Smooth muscle cell (in vitro differentiated cells): ENCODE measurements at regions not wholly inside any gene's neighbourhood (a gene's known extent, or its start where the extent isn't known, plus 50 kb on each side); places are given as distances from the start of the nearest gene placed in this dataset.

ENCODE experiments used
- DNase-seq: peaks from one replicate; lab custom pipeline; 2025; ENCODE audit not compliant: unreplicated experiment; lab: John Stamatoyannopoulos, UW
- H2AFZ ChIP-seq: fragments of 200-600 bp; sonication (generic); 2 replicates; pipeline ENCODE4 v1.6.0; 2016; ENCODE audit warnings: antibody characterized with exemption, low read depth, mild to moderate bottlenecking
- H3F3A ChIP-seq: fragments of 200-600 bp; sonication (generic); 2 replicates; pipeline ENCODE4 v1.6.0; 2017; ENCODE audit warnings: antibody characterized with exemption, low read depth
- H3K27ac ChIP-seq: fragments of 200-600 bp; sonication (generic); 2 replicates; pipeline ENCODE4 v1.5.1; 2016; ENCODE audit warnings: low read depth, mild to moderate bottlenecking
- H3K27me3 ChIP-seq: fragments of 200-600 bp; sonication (generic); 2 replicates; pipeline ENCODE4 v1.6.1; 2016; ENCODE audit warnings: low read depth, mild to moderate bottlenecking
- H3K36me3 ChIP-seq: fragments of 200-600 bp; sonication (generic); 2 replicates; pipeline ENCODE4 v1.5.1; 2016; ENCODE audit warnings: low read depth
- H3K4me1 ChIP-seq: fragments of 200-600 bp; sonication (generic); 2 replicates; pipeline ENCODE4 v1.5.1; 2016; ENCODE audit warnings: low read depth
- H3K4me2 ChIP-seq: fragments of 200-600 bp; sonication (generic); 2 replicates; pipeline ENCODE4 v1.6.0; 2016; ENCODE audit warnings: mild to moderate bottlenecking
- H3K4me3 ChIP-seq: fragments of 200-600 bp; sonication (generic); 2 replicates; pipeline ENCODE4 v1.5.1; 2016; ENCODE audit warnings: mild to moderate bottlenecking
- H3K79me2 ChIP-seq: fragments of 200-600 bp; sonication (generic); 2 replicates; pipeline ENCODE4 v1.6.0; 2016; ENCODE audit warnings: low read depth, mild to moderate bottlenecking
- H3K9ac ChIP-seq: fragments of 200-600 bp; sonication (generic); 2 replicates; pipeline ENCODE4 v1.6.0; 2016; ENCODE audit warnings: low read depth
- H3K9me3 ChIP-seq: fragments of 200-600 bp; sonication (generic); replicated peaks from 2 replicates; pipeline ENCODE4 v1.5.1; 2016; ENCODE audit warnings: low read depth
- H4K20me1 ChIP-seq: fragments of 200-600 bp; sonication (generic); 2 replicates; pipeline ENCODE4 v1.6.0; 2016; ENCODE audit warnings: low read depth
- WGBS: methylation state at CpG from one replicate; pipeline ENCODE4 v1.1.7; 2016; ENCODE audit warnings: low lambda C conversion rate; 5-methylcytosine and 5-hydroxymethylcytosine counted together
- TF ChIP-seq, protein P1 (sequence below): fragments of 200-600 bp; sonication (generic); IDR thresholded peaks from 2 replicates; pipeline ENCODE4 v1.5.1; 2017; ENCODE audit warnings: borderline replicate concordance, mild to moderate bottlenecking, antibody characterized with exemption; ENCODE audit not compliant: insufficient read depth, poor library complexity, severe bottlenecking

DNA sequence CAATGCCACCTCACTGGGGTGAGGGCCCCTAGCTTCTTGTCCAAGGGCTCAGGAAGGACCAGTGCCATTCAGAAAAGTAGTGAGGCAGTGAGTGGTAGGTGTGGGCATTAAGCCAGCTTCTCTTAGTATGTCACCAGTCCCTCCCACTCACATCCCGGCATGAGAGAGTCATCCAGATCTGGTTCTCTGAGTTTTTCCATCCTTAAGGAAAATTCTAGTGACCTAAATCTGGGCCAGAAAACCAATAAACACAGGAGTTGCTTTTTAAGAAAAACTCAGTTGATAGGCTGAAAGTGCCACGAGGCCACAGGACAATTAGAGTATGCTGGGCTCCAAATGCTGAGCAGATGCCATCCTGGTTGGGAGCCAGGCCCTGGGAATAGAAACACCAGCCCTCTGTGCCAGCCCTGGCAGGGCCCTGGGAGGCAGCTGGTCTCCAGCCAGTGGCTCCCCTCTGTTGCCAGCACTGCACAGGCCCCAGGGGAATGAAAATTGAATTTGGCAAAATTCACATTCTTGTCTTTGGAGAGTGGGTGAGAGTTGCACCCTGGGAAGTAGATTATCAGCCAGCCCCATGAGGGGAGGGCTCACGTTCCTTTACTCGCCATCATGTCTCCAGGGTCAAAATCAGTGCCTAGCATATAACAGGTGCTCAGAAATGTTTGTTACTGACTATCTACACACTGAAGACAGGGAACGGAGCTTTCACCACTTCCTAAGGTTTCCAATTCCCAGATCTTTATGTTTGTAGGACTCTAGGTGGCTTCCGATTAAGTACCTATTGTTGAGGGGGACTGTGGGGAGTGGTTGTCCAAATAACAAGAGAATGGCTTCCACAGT, 52.8 kb downstream of the FAM43A start:
- H3K9me3 ChIP-seq: no peaks in the 10 kb centered on the region
- peaks cover 15% of the 10 kb centered on the region for H3F3A ChIP-seq
- TF ChIP-seq, protein P1, sequence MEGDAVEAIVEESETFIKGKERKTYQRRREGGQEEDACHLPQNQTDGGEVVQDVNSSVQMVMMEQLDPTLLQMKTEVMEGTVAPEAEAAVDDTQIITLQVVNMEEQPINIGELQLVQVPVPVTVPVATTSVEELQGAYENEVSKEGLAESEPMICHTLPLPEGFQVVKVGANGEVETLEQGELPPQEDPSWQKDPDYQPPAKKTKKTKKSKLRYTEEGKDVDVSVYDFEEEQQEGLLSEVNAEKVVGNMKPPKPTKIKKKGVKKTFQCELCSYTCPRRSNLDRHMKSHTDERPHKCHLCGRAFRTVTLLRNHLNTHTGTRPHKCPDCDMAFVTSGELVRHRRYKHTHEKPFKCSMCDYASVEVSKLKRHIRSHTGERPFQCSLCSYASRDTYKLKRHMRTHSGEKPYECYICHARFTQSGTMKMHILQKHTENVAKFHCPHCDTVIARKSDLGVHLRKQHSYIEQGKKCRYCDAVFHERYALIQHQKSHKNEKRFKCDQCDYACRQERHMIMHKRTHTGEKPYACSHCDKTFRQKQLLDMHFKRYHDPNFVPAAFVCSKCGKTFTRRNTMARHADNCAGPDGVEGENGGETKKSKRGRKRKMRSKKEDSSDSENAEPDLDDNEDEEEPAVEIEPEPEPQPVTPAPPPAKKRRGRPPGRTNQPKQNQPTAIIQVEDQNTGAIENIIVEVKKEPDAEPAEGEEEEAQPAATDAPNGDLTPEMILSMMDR: no peak
- no peaks in the 10 kb centered on the region for H3K36me3 ChIP-seq
- H2AFZ ChIP-seq: no peak overlapping the region
- no peaks in the 10 kb centered on the region for H4K20me1 ChIP-seq
- 67% methylated on average over 6 of the region's 6 CpGs for WGBS
- peaks cover 5% of the 10 kb centered on the region for H3K4me1 ChIP-seq
- peak; percentile 26 for DNase-seq
- peaks cover 7% of the 10 kb centered on the region for H3K27me3 ChIP-seq
- H3K27ac ChIP-seq: peak overlapping the region; percentile 73
- H3K9ac ChIP-seq: peak overlapping the region; percentile 4
- peak overlapping the region; percentile 57 for H3K4me2 ChIP-seq
- H3K4me3 ChIP-seq: no peak overlapping the region
- no peaks in the 10 kb centered on the region for H3K79me2 ChIP-seq

DNA sequence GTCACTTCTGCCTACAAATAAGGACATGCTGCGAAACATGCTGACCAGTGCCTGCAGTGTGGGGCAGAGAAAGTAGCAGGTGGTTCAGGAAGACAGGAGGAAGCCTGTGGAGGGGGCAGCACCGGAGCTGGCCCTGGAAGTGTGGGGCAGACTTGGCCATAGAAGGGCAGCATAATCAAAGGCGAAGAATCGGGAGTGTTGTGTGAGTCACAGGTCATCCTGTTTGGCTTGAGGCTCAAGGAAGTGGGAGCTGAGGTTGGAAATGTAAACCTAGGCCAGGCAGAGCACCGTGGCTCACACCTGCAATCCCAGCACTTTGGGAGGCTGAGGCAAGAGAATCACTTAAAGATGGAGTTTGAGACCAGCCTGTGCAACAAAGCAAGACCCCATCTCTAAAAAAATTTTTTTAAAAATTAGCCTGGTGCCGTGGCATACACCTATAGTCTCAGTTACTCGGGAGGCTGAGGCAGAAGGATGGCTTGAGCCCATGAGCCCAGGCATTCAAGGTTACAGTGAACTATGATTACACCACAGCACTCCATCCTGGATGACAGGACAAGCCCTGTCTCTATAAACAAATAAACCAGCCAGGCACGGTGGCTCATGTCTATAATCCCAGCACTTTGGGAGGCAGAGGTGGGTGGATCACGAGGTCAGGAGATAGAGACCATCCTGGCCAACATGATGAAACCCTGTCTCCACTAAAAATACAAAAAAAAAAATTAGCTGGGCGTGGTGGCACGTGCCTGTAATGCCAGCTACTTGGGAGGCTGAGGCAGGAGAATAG, 54.0 kb downstream of the FAM43A start:
- Histone ChIP-seq H3F3A (peaks cover 15% of the 10 kb centered on the region), H3K36me3 (no peaks in the 10 kb centered on the region), H3K9ac (no peak overlapping the region), H3K4me1 (peaks cover 5% of the 10 kb centered on the region), H4K20me1 (no peaks in the 10 kb centered on the region), H3K79me2 (no peaks in the 10 kb centered on the region), H3K4me2 (no peak overlapping the region), H2AFZ (no peak overlapping the region), H3K9me3 (no peaks in the 10 kb centered on the region), H3K27me3 (peaks cover 7% of the 10 kb centered on the region), H3K27ac (no peak overlapping the region), H3K4me3 (no peak overlapping the region)
- 64% methylated on average over 11 of the region's 11 CpGs for WGBS
- TF ChIP-seq, protein P1: no peak
- DNase-seq: no peak

DNA sequence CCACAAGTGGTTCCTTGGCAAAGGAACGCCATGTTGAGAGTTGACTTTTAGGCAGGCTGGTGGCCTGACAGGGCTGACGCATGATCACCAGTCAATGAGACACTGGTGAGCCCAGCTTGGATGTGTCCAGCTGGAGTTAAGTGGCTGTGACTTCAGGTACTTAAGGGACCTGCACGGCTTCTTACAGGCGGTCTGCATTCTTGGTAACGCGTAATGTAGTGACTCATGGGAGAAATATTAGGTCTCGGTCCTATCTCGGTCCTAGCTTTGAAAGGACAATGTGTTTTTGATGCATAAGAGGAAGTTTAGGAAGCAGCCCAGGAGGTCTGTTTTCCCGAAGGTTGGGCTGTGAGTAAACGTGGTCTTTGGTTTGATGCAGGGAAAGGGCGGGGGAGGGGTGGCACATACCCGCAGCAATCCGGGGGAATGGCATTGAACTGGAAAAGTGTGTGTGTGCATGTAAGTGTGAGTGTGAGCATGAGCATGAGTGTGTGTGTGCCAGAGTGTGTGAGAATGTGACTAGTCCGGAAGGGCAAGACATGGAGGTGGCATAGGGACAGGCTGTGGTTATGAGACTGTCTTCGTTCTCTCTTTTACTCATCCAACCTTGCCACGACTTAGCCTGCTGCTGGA, 55.3 kb downstream of the FAM43A start:
- H3K4me1 ChIP-seq: peaks cover 5% of the 10 kb centered on the region
- H3F3A ChIP-seq: peaks cover 15% of the 10 kb centered on the region
- H3K9me3 ChIP-seq: no peaks in the 10 kb centered on the region
- H3K79me2 ChIP-seq: no peaks in the 10 kb centered on the region
- 20% methylated on average over 16 of the region's 16 CpGs for WGBS
- no peak overlapping the region for H2AFZ ChIP-seq
- DNase-seq: no peak
- H3K27ac ChIP-seq: peak overlapping the region; percentile 50
- H3K9ac ChIP-seq: no peak overlapping the region
- no peak overlapping the region for H3K4me3 ChIP-seq
- no peaks in the 10 kb centered on the region for H3K36me3 ChIP-seq
- peak overlapping the region; percentile 63 for H3K4me2 ChIP-seq
- TF ChIP-seq, protein P1: no peak
- H3K27me3 ChIP-seq: peaks cover 7% of the 10 kb centered on the region
- H4K20me1 ChIP-seq: no peaks in the 10 kb centered on the region
